Stimulated activated CD8-positive, alpha-beta memory T cell treated with anti-CD3 and anti-CD28 coated beads, Interleukin-7, amount 100 ng/mL, for 48 hours (primary cell): ENCODE measurements at regions not wholly inside any gene's neighbourhood (a gene's known extent, or its start where the extent isn't known, plus 50 kb on each side); places are given as distances from the start of the nearest gene placed in this dataset.
"Not testable (repeated sequence)": the region's sequence is repeated elsewhere in the genome, so short reads cannot be mapped to it uniquely, and the experiment has no call there.

Experiments used
- DNase-seq, 2 donors: peaks; one replicate each; pipeline ENCODE4 v3.0.0-alpha.2; 2020; ENCODE audit warnings: low read depth in 1 of 2; ENCODE audit errors: extremely low read depth in 1 of 2

DNA sequence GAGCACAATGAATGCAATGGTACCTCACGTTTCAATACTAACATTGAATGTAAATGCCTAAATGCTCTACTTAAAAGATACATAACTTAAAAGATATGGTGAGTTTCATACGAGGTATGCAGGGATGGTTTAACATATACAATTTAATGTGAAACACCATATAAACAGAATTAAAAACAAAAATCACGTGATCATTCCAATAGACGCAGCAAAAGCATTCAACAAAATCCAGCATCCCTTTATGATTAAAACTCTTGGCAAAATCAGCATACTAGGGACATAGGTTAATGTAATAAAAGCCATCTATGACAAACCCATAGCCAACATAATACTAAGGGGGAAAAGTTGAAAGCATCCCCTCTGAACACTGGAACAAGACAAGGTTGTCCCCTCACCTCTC lies 845.7 kb downstream of the SLC16A7 start:
- no peak for DNase-seq

DNA sequence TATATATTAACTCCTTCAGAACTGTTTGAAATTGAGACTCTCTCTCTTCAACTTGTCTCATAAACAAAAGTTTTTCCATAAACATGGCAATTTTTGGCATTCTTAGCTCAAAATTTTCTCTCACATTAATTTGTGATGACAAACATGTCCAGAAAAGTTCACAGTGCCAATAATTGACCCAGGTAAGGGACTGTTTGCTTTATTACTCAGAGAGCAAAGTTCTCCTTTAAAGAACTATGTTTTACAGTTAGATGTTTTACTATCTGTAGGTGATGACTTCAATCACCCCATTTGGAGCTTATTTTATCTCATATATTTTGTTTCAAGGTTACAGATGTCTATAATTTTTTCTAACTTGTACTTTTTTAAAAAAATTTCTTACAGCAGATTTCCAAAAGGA lies 855.6 kb downstream of the SLC16A7 start:
- DNase-seq, result no peak

DNA sequence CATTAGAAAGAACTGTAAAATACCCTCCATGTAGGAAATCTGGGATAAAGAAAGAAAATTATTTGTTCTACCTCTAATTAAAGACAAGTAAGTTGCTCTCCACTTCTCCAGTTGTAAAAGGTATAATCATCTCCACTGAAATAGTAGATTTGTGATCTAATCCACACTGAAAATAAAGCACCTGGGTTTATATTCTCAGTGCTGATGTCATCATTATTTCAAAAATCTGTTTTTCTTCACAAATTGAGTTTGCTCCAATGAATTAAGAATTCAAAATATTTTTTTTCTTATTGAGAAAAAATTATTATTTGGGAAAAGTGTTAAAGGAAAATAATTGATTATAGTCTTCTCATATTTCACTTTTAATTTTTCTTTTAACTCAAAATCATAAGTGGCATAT lies 869.2 kb downstream of the SLC16A7 start:
- DNase-seq, result no peak

- DNase-seq, result no peak
Measured at GRCh38 chr12:60468546-60468945, 872.7 kb downstream of the SLC16A7 start.

- DNase-seq, result no peak
Measured at GRCh38 chr12:60475825-60476224, 880.0 kb downstream of the SLC16A7 start.

GRCh38 chr12:60487284-60487683 lies 891.5 kb downstream of the SLC16A7 start:
- DNase-seq, result no peak

- DNase-seq, result no peak
Measured at GRCh38 chr12:60489071-60489470, 893.2 kb downstream of the SLC16A7 start.

DNA sequence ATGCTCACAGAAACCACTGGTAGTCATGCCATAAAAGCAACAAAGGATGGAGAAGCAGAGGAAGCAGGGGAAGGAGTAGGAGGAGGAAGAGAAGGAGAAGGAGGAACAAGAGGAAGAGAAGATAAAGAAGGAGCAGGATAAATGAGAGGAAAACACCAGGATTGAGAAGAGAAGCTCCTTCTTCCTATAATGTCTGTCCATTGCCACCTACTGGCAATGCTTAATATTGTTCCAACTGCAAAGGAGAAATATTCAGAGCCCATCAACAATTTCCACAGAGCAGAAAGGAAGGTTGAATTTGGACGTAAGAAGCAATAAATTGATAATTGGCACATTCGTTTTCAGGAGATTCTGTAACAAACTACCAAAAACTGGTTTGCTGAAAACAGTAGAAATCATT lies 898.4 kb downstream of the SLC16A7 start:
- DNase-seq, result no peak

DNA sequence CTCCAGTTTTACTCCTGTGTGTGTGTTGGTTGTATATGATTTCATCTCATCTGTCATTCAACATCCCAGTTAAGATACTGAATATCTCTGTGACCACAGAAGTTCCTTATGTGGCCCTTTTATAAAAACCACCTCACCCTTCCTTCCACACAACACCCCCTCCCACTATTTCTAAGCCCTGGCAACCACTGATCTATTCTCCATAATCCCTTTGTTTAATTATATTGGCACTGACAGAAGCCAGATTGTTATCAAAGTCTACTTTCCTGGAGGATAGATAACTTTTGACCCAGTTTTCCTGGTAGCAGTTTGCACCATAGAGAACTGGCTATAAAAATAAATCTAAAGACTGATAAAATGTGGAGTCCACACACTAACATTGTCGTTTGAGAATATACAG lies 902.8 kb downstream of the SLC16A7 start:
- no peak for DNase-seq

DNA sequence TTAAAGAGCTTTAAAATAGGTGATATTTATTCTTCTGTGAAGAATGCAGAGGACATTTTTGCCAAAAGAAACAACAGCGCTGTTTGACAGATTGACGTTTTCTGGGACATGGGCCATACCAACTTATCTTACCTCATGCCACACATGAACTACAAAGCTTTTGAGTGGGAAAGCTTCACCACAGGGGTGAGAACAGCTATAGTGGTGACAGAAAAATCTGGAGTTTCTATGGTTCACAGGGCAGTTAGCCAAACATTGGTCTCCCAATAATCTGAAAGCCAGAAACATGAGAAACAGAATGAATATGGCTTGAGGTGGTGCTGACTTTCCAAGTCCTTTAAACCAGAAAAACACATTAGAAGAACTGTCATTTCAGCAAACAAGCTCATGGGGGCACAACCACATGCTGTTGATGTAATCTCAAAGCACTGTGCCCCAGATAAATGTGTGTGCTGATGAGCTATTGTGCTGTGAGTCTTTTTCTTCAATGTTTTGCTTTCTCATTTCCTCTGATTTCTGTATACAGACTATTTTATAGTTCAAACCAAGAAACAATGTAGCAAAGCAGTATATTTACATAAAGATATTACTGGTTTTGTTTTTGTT lies 905.4 kb downstream of the SLC16A7 start:
- DNase-seq, result no peak

GRCh38 chr12:60522684-60523400 lies 927.0 kb downstream of the SLC16A7 start:
- no peak for DNase-seq

DNA sequence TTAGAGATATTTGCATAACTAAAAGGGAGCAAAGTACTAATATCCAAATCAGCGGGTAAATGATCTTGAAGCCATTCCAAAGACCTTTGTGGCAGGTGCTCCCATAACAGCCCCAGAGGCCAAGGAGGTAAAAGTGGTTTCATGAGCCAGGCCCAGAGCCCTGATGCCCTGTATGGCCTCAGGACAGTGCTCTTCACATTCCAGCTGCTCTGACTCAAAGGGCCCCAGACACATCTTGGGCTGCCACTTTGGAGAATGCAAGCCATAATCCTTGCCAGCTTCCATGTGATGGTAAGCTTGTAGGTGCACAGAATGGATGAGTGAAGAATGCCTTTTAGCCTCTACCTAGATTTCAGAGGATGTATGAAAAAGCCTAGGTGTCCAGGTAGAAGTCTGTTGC lies 933.4 kb downstream of the SLC16A7 start:
- no peak for DNase-seq

- DNase-seq, result no peak
Measured at GRCh38 chr12:60529723-60530122, 933.9 kb downstream of the SLC16A7 start.

DNA sequence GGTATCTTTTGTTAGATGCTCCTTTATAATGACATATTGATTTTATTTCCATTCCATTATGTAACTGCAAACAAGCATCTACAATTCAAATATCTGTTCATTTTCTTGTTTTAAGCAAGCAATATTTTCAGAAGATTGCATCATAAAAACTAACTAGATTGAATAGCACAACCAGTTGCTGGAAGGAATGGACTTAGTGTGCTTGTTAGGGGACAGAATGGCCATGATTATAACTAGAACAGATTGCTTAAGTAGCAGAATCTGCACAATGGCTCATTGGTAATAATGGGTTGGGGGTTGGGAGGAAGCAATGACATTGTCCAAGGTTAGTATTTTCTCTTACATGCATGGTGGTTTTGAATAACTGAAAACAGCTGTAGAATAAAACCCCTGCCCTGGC lies 939.5 kb downstream of the SLC16A7 start:
- DNase-seq, result no peak

GRCh38 chr12:60539592-60539991 lies 943.8 kb downstream of the SLC16A7 start:
- no peak for DNase-seq

GRCh38 chr12:60568914-60569313 lies 973.1 kb downstream of the SLC16A7 start:
- DNase-seq, result no peak

- DNase-seq, result no peak
Measured at GRCh38 chr12:60577607-60578006, 981.8 kb downstream of the SLC16A7 start.

- not testable (repeated sequence) for DNase-seq
Measured at GRCh38 chr12:60587664-60588063, 991.8 kb downstream of the SLC16A7 start.

- no peak for DNase-seq
Measured at GRCh38 chr12:60594035-60594711, 998.3 kb downstream of the SLC16A7 start.

GRCh38 chr12:60602601-60603000 lies 1006.8 kb downstream of the SLC16A7 start:
- no peak for DNase-seq

DNA sequence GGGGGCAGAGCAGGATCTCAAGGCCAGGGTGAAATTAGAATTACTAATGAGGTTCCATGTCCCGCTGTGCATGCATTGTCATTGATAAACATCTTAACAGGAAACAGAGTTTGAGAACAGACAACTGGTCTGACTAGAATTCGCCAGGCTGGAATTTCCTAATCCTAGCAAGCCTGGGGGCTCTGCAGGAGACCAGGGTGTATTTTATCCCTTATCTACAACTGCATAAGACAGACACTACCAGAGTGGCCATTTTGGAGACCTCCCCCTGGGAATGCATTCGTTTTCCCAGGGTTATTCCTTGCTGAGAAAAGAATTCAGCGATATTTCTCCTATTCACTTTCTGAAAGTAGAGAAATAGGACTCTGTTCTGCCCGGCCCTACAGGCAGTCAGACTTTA lies 1007.6 kb downstream of the SLC16A7 start:
- not testable (repeated sequence) for DNase-seq

- no peak for DNase-seq
Measured at GRCh38 chr12:60616400-60616799, 1020.6 kb downstream of the SLC16A7 start.
